PFSK-1 (cell line): ENCODE measurements at regions not wholly inside any gene's neighbourhood (a gene's known extent, or its start where the extent isn't known, plus 50 kb on each side); places are given as distances from the start of the nearest gene placed in this dataset.

Source experiments
- FOXP2 ChIP-seq: optimal IDR thresholded peaks from 2 replicates; pipeline ENCODE3; 2011; ENCODE audit warnings: borderline replicate concordance, control low read depth, inconsistent platforms; ENCODE audit not compliant: insufficient read depth; ENCODE audit errors: extremely low read length, extremely low read depth
- POLR2AphosphoS5 ChIP-seq: IDR thresholded peaks from 2 replicates; pipeline ENCODE4 v1.6.1; 2012; ENCODE audit warnings: low read depth, mild to moderate bottlenecking, control low read depth, low read length, moderate library complexity
- SIN3A ChIP-seq: IDR thresholded peaks from 2 replicates; pipeline ENCODE4 v1.6.1; 2012; ENCODE audit warnings: mild to moderate bottlenecking, low read length, moderate library complexity, borderline replicate concordance; ENCODE audit not compliant: insufficient read depth
- TAF1 ChIP-seq: IDR thresholded peaks from 2 replicates; pipeline ENCODE4 v1.6.1; 2012; ENCODE audit warnings: low read length, control low read depth, borderline replicate concordance; ENCODE audit not compliant: insufficient read depth
- TF ChIP-seq, protein P1 (sequence below), 2 experiments: IDR thresholded peaks; 2 replicates each; pipeline versions ENCODE4 v1.6.1 to v1.8.0; 2011 to 2012; ENCODE audit warnings: low read depth in 2 of 2, low read length in 2 of 2, control low read depth in 1 of 2, inconsistent platforms in 1 of 2, mild to moderate bottlenecking in 1 of 2, moderate library complexity in 1 of 2; ENCODE audit not compliant: insufficient read depth in 1 of 2

DNA sequence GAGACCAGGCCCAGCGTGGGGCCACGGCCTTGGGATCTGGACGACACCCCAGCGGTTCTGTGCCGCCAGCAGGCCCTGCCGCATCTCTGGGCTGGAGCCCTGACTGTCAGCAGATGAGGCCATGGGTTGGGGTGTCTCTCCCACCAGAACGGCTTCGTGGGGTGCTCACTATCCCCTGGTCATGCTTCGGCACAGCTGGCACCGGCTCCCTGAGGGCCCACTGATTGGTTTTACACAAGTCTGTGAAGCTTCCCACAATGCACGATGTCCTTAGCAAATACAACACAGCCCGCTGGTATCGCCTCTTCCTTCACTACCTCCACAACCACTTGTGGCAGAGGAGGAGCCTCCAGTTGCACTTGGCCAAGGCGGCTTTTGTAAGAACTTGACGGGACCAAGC lies 94.3 kb downstream of the THBS2 start:
- TF ChIP-seq POLR2AphosphoS5: no peak
- no peak for TF ChIP-seq SIN3A
- TF ChIP-seq, protein P1, sequence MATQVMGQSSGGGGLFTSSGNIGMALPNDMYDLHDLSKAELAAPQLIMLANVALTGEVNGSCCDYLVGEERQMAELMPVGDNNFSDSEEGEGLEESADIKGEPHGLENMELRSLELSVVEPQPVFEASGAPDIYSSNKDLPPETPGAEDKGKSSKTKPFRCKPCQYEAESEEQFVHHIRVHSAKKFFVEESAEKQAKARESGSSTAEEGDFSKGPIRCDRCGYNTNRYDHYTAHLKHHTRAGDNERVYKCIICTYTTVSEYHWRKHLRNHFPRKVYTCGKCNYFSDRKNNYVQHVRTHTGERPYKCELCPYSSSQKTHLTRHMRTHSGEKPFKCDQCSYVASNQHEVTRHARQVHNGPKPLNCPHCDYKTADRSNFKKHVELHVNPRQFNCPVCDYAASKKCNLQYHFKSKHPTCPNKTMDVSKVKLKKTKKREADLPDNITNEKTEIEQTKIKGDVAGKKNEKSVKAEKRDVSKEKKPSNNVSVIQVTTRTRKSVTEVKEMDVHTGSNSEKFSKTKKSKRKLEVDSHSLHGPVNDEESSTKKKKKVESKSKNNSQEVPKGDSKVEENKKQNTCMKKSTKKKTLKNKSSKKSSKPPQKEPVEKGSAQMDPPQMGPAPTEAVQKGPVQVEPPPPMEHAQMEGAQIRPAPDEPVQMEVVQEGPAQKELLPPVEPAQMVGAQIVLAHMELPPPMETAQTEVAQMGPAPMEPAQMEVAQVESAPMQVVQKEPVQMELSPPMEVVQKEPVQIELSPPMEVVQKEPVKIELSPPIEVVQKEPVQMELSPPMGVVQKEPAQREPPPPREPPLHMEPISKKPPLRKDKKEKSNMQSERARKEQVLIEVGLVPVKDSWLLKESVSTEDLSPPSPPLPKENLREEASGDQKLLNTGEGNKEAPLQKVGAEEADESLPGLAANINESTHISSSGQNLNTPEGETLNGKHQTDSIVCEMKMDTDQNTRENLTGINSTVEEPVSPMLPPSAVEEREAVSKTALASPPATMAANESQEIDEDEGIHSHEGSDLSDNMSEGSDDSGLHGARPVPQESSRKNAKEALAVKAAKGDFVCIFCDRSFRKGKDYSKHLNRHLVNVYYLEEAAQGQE (IDR thresholded peaks at IDR 0.05; ENCODE audit: insufficient read depth in 1 of 2, low read depth in 2 of 2, low read length in 2 of 2): no peak
- no peak for TF ChIP-seq TAF1
- TF ChIP-seq FOXP2: no peak
